LNCaP clone FGC (cell line): ENCODE measurements at regions not wholly inside any gene's neighbourhood (a gene's known extent, or its start where the extent isn't known, plus 50 kb on each side); places are given as distances from the start of the nearest gene placed in this dataset.

Source experiments
- DNase-seq: peaks from one replicate; pipeline ENCODE4 v3.0.0-alpha.2; 2011; ENCODE audit warnings: low read depth
- H3K4me3 ChIP-seq: 2 replicates; pipeline ENCODE4 v1.5.1; 2011; ENCODE audit warnings: mild to moderate bottlenecking, low read depth, low read length, control low read depth
- CTCF ChIP-seq: IDR thresholded peaks from 2 replicates; pipeline ENCODE4 v1.5.1; 2012; ENCODE audit warnings: mild to moderate bottlenecking; ENCODE audit not compliant: control insufficient read depth, insufficient read depth; ENCODE audit errors: extremely low read depth

DNA sequence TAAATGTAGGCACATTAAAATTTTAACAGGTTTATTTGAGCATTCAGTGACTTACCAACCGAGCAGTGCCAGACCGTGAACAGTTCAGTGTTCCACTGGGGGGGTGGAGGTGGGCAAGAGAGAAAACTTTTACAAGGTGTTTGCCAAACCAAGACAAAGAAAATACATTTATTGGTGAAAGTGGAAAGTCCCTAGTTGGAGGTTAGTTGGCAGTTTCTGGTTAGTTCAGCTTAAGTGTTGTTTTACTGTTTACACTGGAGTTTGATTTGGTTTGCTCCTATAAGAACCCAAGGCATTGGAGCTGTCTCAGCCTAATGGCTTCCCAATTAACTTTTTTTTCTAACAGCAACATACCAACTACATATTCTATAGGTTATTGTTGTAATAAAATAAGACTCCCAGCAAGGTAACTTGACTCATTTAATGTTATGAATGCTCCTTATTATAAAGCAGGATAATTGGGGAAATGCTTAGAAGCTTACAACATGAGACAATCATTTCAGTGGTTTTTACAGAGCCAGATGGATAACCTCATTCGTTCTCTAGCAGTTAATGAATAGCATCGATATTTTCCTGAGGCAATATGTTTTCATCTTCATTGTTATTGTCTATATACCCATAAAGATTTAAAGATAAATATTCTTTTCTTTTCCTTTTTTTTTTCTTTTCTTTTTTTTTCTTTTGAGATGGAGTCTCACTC lies 115.8 kb downstream of the ETNK1 start:
- TF ChIP-seq CTCF, result no peak
- H3K4me3 ChIP-seq, result no peak overlapping the region
- DNase-seq, result no peak

DNA sequence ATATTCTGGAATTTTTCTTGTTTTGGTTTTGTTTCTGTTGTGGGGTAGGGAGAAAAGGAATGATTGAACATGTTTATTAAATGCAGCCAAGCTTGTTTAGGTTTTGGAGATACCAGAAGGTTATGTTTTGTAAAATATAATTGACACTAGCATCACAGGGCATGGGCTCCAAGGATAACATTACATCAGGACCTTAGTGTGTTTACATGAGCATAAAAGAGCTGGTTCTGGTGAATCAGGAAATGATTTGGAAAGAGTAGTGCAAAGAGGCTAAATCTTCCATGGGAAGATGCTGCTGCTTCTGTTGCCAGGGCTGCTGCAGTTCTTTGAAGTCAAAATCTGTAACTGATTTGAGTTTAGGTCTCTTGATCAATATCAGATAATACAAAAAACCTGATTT lies 118.7 kb downstream of the ETNK1 start:
- H3K4me3 ChIP-seq, result no peak overlapping the region
- DNase-seq, result no peak
- no peak for TF ChIP-seq CTCF

DNA sequence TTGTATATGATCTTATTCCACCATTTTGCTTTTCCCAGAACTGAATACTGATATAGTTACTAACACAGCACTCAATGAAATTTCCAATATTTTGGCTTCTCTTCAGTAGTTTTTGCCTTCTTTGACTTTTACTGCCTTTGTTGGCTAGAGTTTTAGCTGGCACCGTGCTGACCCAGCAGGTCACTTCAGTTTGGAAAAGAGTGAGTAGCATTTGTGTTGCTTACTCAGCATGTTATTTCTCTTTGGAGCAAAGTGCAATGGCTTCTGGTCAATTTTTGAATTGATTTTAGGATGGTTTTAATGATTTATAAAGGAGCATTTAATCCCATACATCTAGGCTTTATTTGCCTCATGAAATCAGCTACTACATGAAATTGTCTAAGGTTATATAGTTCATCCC lies 119.2 kb downstream of the ETNK1 start:
- no peak for TF ChIP-seq CTCF
- H3K4me3 ChIP-seq, result no peak overlapping the region
- DNase-seq, result no peak

DNA sequence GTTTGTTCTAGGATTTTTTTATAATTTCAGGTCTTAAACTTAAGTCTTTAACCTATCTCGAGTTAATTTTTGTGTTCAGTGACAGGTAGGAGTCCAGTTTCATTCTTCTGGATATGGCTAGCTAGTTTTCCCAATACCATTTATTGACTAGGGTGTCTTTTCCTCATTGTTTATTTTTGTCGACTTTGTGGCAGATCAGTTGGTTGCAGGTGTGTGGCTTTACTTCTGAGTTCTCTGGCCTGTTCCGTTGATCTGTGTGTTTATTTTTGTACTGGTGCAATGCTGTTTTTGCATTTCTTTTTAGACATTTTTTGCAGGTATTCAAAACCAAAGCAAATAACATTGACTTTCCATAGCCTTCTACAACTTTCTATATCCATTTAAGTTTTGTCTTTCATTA lies 121.7 kb downstream of the ETNK1 start:
- TF ChIP-seq CTCF, result no peak
- no peak overlapping the region for H3K4me3 ChIP-seq
- no peak for DNase-seq

DNA sequence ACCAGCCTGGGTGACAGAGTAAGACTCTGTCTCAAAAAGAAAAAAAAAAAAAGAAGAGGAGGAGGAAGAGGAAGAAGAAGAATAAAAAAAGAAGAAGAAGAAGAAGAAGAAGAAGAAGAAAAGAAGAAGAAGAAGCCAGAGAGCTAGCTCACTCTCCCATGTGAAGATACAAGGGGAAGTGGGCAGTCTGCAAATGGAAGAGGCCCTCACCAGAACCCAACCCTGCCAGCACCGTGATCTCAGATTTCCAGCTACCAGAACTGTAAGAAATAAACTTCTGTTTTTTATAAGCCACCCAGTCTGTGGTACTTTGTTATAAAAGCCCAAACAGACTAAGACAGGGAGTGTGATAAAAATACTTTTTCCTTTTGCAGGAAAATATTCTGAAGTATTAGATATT lies 130.7 kb downstream of the ETNK1 start:
- no peak for TF ChIP-seq CTCF
- no peak overlapping the region for H3K4me3 ChIP-seq
- no peak for DNase-seq

- no peak for DNase-seq
- no peak overlapping the region for H3K4me3 ChIP-seq
- TF ChIP-seq CTCF, result no peak
Measured at GRCh38 chr12:22759769-22760674, 135.1 kb downstream of the ETNK1 start.
